ENCODE measurements at regions not wholly inside any gene's neighbourhood (a gene's known extent, or its start where the extent isn't known, plus 50 kb on each side); places are given as distances from the start of the nearest gene placed in this dataset.
"Not testable (repeated sequence)": the region's sequence is repeated elsewhere in the genome, so short reads cannot be mapped to it uniquely, and the experiment has no call there.

GRCh38 chr21:18741954-18742353, 338.4 kb upstream of the TMPRSS15 start:
- Histone ChIP-seq H3K27ac (ENCODE audit: low read depth, low read length) (no peak overlapping the region), H3K4me1 (ENCODE audit: control insufficient read depth, insufficient read depth, low read length) (no peaks in the 10 kb centered on the region), H3K36me3 (ENCODE audit: control insufficient read depth, insufficient read depth, low read length) (no peaks in the 10 kb centered on the region), H3K27me3 (ENCODE audit: control insufficient read depth, insufficient read depth, low read length) (no peaks in the 10 kb centered on the region), H3K9ac (ENCODE audit: low read length) (no peak overlapping the region), H3K4me3 (ENCODE audit: low read length) (no peak overlapping the region)

GRCh38 chr21:18743531-18743930, 339.9 kb upstream of the TMPRSS15 start:
- Histone ChIP-seq H3K9ac (ENCODE audit: low read length) (no peak overlapping the region), H3K27me3 (ENCODE audit: control insufficient read depth, insufficient read depth, low read length) (no peaks in the 10 kb centered on the region), H3K4me1 (ENCODE audit: control insufficient read depth, insufficient read depth, low read length) (no peaks in the 10 kb centered on the region)

GRCh38 chr21:18744840-18745239, 341.3 kb upstream of the TMPRSS15 start:
- Histone ChIP-seq H3K27me3 (ENCODE audit: control insufficient read depth, insufficient read depth, low read length) (no peaks in the 10 kb centered on the region), H3K4me1 (ENCODE audit: control insufficient read depth, insufficient read depth, low read length) (no peaks in the 10 kb centered on the region), H3K36me3 (ENCODE audit: control insufficient read depth, insufficient read depth, low read length) (no peaks in the 10 kb centered on the region), H3K27ac (ENCODE audit: low read depth, low read length) (no peak overlapping the region), H3K4me3 (ENCODE audit: low read length) (no peak overlapping the region), H3K9ac (ENCODE audit: low read length) (no peak overlapping the region)

More at GRCh38 chr21:18743531-18743930, 339.9 kb upstream of the TMPRSS15 start:
- Histone ChIP-seq H3K27ac (ENCODE audit: low read depth, low read length) (no peak overlapping the region), H3K4me3 (ENCODE audit: low read length) (no peak overlapping the region), H3K36me3 (ENCODE audit: control insufficient read depth, insufficient read depth, low read length) (no peaks in the 10 kb centered on the region)

GRCh38 chr21:18752894-18753293, 349.3 kb upstream of the TMPRSS15 start:
- not testable (repeated sequence) for H3K36me3 ChIP-seq (ENCODE audit: control insufficient read depth, insufficient read depth, low read length); H3K4me1 ChIP-seq (ENCODE audit: control insufficient read depth, insufficient read depth, low read length); H3K9ac ChIP-seq (ENCODE audit: low read length); H3K4me3 ChIP-seq (ENCODE audit: low read length); H3K27me3 ChIP-seq (ENCODE audit: control insufficient read depth, insufficient read depth, low read length); H3K27ac ChIP-seq (ENCODE audit: low read depth, low read length)

- not testable (repeated sequence) for H3K27ac ChIP-seq (ENCODE audit: low read depth, low read length); H3K36me3 ChIP-seq (ENCODE audit: control insufficient read depth, insufficient read depth, low read length); H3K9ac ChIP-seq (ENCODE audit: low read length); H3K4me1 ChIP-seq (ENCODE audit: control insufficient read depth, insufficient read depth, low read length); H3K27me3 ChIP-seq (ENCODE audit: control insufficient read depth, insufficient read depth, low read length); H3K4me3 ChIP-seq (ENCODE audit: low read length)
Observed at GRCh38 chr21:18756272-18756671, 352.7 kb upstream of the TMPRSS15 start.

- Histone ChIP-seq H3K9ac (ENCODE audit: low read length) (no peak overlapping the region), H3K4me3 (ENCODE audit: low read length) (no peak overlapping the region), H3K36me3 (ENCODE audit: control insufficient read depth, insufficient read depth, low read length) (no peaks in the 10 kb centered on the region), H3K27ac (ENCODE audit: low read depth, low read length) (no peak overlapping the region), H3K4me1 (ENCODE audit: control insufficient read depth, insufficient read depth, low read length) (no peaks in the 10 kb centered on the region), H3K27me3 (ENCODE audit: control insufficient read depth, insufficient read depth, low read length) (no peaks in the 10 kb centered on the region)
Observed at GRCh38 chr21:18759267-18759666, 355.7 kb upstream of the TMPRSS15 start.

GRCh38 chr21:18759751-18760161, 356.2 kb upstream of the TMPRSS15 start:
- Histone ChIP-seq H3K27me3 (ENCODE audit: control insufficient read depth, insufficient read depth, low read length) (no peaks in the 10 kb centered on the region), H3K9ac (ENCODE audit: low read length) (no peak overlapping the region), H3K4me3 (ENCODE audit: low read length) (no peak overlapping the region), H3K36me3 (ENCODE audit: control insufficient read depth, insufficient read depth, low read length) (no peaks in the 10 kb centered on the region), H3K4me1 (ENCODE audit: control insufficient read depth, insufficient read depth, low read length) (no peaks in the 10 kb centered on the region), H3K27ac (ENCODE audit: low read depth, low read length) (no peak overlapping the region)

- Histone ChIP-seq H3K27ac (ENCODE audit: low read depth, low read length) (no peak overlapping the region), H3K4me3 (ENCODE audit: low read length) (no peak overlapping the region), H3K9ac (ENCODE audit: low read length) (no peak overlapping the region), H3K4me1 (ENCODE audit: control insufficient read depth, insufficient read depth, low read length) (no peaks in the 10 kb centered on the region), H3K36me3 (ENCODE audit: control insufficient read depth, insufficient read depth, low read length) (no peaks in the 10 kb centered on the region), H3K27me3 (ENCODE audit: control insufficient read depth, insufficient read depth, low read length) (no peaks in the 10 kb centered on the region)
Observed at GRCh38 chr21:18760247-18760646, 356.7 kb upstream of the TMPRSS15 start.

- no peaks in the 10 kb centered on the region for H3K27me3 ChIP-seq (ENCODE audit: control insufficient read depth, insufficient read depth, low read length)
- no peak overlapping the region for H3K4me3 ChIP-seq (ENCODE audit: low read length)
- no peak overlapping the region for H3K27ac ChIP-seq (ENCODE audit: low read depth, low read length)
- no peaks in the 10 kb centered on the region for H3K4me1 ChIP-seq (ENCODE audit: control insufficient read depth, insufficient read depth, low read length)
- H3K9ac ChIP-seq (ENCODE audit: low read length) = no peak overlapping the region
- H3K36me3 ChIP-seq (ENCODE audit: control insufficient read depth, insufficient read depth, low read length) = no peaks in the 10 kb centered on the region
Observed at GRCh38 chr21:18764720-18765119, 361.1 kb upstream of the TMPRSS15 start.

GRCh38 chr21:18769599-18769998, 366.0 kb upstream of the TMPRSS15 start:
- Histone ChIP-seq H3K27ac (ENCODE audit: low read depth, low read length) (no peak overlapping the region), H3K9ac (ENCODE audit: low read length) (no peak overlapping the region), H3K4me3 (ENCODE audit: low read length) (no peak overlapping the region), H3K36me3 (ENCODE audit: control insufficient read depth, insufficient read depth, low read length) (no peaks in the 10 kb centered on the region), H3K4me1 (ENCODE audit: control insufficient read depth, insufficient read depth, low read length) (no peaks in the 10 kb centered on the region), H3K27me3 (ENCODE audit: control insufficient read depth, insufficient read depth, low read length) (no peaks in the 10 kb centered on the region)

- Histone ChIP-seq H3K4me3 (ENCODE audit: low read length) (no peak overlapping the region), H3K4me1 (ENCODE audit: control insufficient read depth, insufficient read depth, low read length) (no peaks in the 10 kb centered on the region), H3K27ac (ENCODE audit: low read depth, low read length) (no peak overlapping the region), H3K27me3 (ENCODE audit: control insufficient read depth, insufficient read depth, low read length) (no peaks in the 10 kb centered on the region), H3K9ac (ENCODE audit: low read length) (no peak overlapping the region), H3K36me3 (ENCODE audit: control insufficient read depth, insufficient read depth, low read length) (no peaks in the 10 kb centered on the region)
Observed at GRCh38 chr21:18771845-18772380, 368.3 kb upstream of the TMPRSS15 start.

- Histone ChIP-seq H3K27ac (ENCODE audit: low read depth, low read length) (no peak overlapping the region), H3K4me3 (ENCODE audit: low read length) (no peak overlapping the region), H3K4me1 (ENCODE audit: control insufficient read depth, insufficient read depth, low read length) (no peaks in the 10 kb centered on the region), H3K27me3 (ENCODE audit: control insufficient read depth, insufficient read depth, low read length) (no peaks in the 10 kb centered on the region), H3K36me3 (ENCODE audit: control insufficient read depth, insufficient read depth, low read length) (no peaks in the 10 kb centered on the region), H3K9ac (ENCODE audit: low read length) (no peak overlapping the region)
Observed at GRCh38 chr21:18772404-18772803, 368.8 kb upstream of the TMPRSS15 start.

GRCh38 chr21:18772897-18773296, 369.3 kb upstream of the TMPRSS15 start:
- no peaks in the 10 kb centered on the region for H3K4me1 ChIP-seq (ENCODE audit: control insufficient read depth, insufficient read depth, low read length)

More at GRCh38 chr21:18772897-18773296, 369.3 kb upstream of the TMPRSS15 start:
- no peak overlapping the region for H3K4me3 ChIP-seq (ENCODE audit: low read length)
- no peak overlapping the region for H3K9ac ChIP-seq (ENCODE audit: low read length)
- no peaks in the 10 kb centered on the region for H3K36me3 ChIP-seq (ENCODE audit: control insufficient read depth, insufficient read depth, low read length)
- H3K27ac ChIP-seq (ENCODE audit: low read depth, low read length) = no peak overlapping the region
- H3K27me3 ChIP-seq (ENCODE audit: control insufficient read depth, insufficient read depth, low read length) = no peaks in the 10 kb centered on the region
